Astrocyte of the hippocampus (primary cell): ENCODE measurements at regions not wholly inside any gene's neighbourhood (a gene's known extent, or its start where the extent isn't known, plus 50 kb on each side); places are given as distances from the start of the nearest gene placed in this dataset.
"Not testable (repeated sequence)": the region's sequence is repeated elsewhere in the genome, so short reads cannot be mapped to it uniquely, and the experiment has no call there.

Source experiments
- DNase-seq: peaks from one replicate; pipeline ENCODE4 v3.0.0; 2011; ENCODE audit warnings: low read depth, low spot score

GRCh38 chrX:65451663-65452062, 82.9 kb downstream of the LAS1L start:
- DNase-seq, result peak; percentile 27

GRCh38 chrX:65420154-65420553, 114.4 kb downstream of the LAS1L start:
- DNase-seq, result no peak

- not testable (repeated sequence) for DNase-seq
Observed at GRCh38 chrX:65407662-65408061, 126.9 kb downstream of the LAS1L start.

- peak; percentile 1 for DNase-seq
Observed at GRCh38 chrX:65407157-65407626, 127.4 kb downstream of the LAS1L start.

GRCh38 chrX:65406532-65406931, 128.1 kb downstream of the LAS1L start:
- peak; percentile 2 for DNase-seq

GRCh38 chrX:65392284-65392683, 142.3 kb downstream of the LAS1L start:
- no peak for DNase-seq

GRCh38 chrX:65389120-65389519, 145.5 kb downstream of the LAS1L start:
- not testable (repeated sequence) for DNase-seq
